Vagina (tissue), 2 donors: ENCODE measurements at regions not wholly inside any gene's neighbourhood (a gene's known extent, or its start where the extent isn't known, plus 50 kb on each side); places are given as distances from the start of the nearest gene placed in this dataset.

Source experiments
- DNase-seq, 2 donors: peaks; one replicate each; pipeline ENCODE4 v3.0.0-alpha.2; 2017; ENCODE audit errors: extremely low spot score in 2 of 2
- H3K27ac ChIP-seq: fragments of 200-600 bp; sonication (generic); one replicate; pipeline ENCODE4 v1.5.1; 2019
- H3K27me3 ChIP-seq: fragments of 200-600 bp; sonication (generic); one replicate; pipeline ENCODE4 v1.5.1; 2019
- H3K36me3 ChIP-seq, 2 donors: fragments of 200-600 bp; sonication (generic); one replicate each; pipeline ENCODE4 v1.5.1; 2017 to 2019
- H3K4me1 ChIP-seq: fragments of 200-600 bp; sonication (generic); one replicate; pipeline ENCODE4 v1.5.1; 2019
- H3K4me3 ChIP-seq, 2 donors: fragments of 200-600 bp; sonication (generic); 1 replicate in 1 of 2; 2 replicates in 1 of 2; pipeline ENCODE4 v1.5.1; 2016 to 2019
- H3K9me3 ChIP-seq: fragments of 200-600 bp; sonication (generic); one replicate; pipeline ENCODE4 v1.5.1; 2019
- POLR2A ChIP-seq, 2 donors: fragments of 450-650 bp; IDR thresholded peaks; one replicate each; pipeline ENCODE4 v1.6.1; 2017; ENCODE audit warnings: antibody characterized with exemption in 2 of 2, mild to moderate bottlenecking in 2 of 2, moderate library complexity in 2 of 2
- POLR2AphosphoS5 ChIP-seq, 2 donors: sonication (generic); formaldehyde crosslinking; IDR thresholded peaks; one replicate each; pipeline ENCODE4 v1.9.0; 2017; ENCODE audit warnings: antibody characterized with exemption in 2 of 2, mild to moderate bottlenecking in 2 of 2, low read depth in 1 of 2; ENCODE audit not compliant: insufficient read depth in 1 of 2
- intact Hi-C: fragments of 100-400 bp; cut with DNase I; formaldehyde crosslinking; loops from one replicate; pipeline ENCODE4 v1.15.1; 2023
- TF ChIP-seq, protein P1 (sequence below), 3 experiments: fragments of 450-650 bp in 2 of 3; fragments of 200-600 bp in 1 of 3; sonication (generic) in 1 of 3; IDR thresholded peaks; one replicate each; pipeline ENCODE4 v1.5.1; 2017 to 2019; ENCODE audit warnings: antibody characterized with exemption in 3 of 3, mild to moderate bottlenecking in 2 of 3, moderate library complexity in 2 of 3

DNA sequence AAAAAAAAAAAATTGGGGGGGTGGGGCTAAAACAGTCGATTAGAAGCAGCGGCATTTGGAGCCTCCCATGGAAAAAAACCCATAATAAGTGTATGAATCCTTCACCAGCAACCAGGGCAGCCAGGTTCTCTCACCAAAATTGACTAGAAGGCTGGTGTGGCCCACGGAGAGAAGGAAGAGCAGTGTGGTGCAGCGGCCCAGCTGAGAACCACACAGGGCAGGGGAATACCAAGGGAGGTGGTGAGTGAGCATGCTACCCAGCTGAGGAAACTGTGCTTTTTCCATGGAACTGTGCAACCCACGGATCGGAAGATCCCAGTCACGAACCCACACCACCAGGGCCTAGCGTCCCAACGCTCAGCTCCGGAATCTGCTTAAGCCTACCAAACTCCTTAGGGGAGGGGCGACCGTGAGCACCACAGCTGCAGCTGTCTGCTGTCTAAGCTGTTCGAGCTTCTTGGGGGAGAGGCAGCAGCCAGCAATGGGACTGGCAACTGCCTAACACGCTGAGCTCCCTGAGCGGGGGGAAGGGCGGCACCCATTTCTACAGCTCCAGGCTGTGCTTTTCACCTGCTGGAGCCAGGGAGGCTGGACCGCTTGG lies 1037.2 kb upstream of the ACVR2A start:
- TF ChIP-seq POLR2AphosphoS5 (IDR thresholded peaks at IDR 0.05; ENCODE audit: insufficient read depth in 1 of 2, low read depth in 1 of 2) = no peak
- TF ChIP-seq, protein P1, sequence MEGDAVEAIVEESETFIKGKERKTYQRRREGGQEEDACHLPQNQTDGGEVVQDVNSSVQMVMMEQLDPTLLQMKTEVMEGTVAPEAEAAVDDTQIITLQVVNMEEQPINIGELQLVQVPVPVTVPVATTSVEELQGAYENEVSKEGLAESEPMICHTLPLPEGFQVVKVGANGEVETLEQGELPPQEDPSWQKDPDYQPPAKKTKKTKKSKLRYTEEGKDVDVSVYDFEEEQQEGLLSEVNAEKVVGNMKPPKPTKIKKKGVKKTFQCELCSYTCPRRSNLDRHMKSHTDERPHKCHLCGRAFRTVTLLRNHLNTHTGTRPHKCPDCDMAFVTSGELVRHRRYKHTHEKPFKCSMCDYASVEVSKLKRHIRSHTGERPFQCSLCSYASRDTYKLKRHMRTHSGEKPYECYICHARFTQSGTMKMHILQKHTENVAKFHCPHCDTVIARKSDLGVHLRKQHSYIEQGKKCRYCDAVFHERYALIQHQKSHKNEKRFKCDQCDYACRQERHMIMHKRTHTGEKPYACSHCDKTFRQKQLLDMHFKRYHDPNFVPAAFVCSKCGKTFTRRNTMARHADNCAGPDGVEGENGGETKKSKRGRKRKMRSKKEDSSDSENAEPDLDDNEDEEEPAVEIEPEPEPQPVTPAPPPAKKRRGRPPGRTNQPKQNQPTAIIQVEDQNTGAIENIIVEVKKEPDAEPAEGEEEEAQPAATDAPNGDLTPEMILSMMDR (IDR thresholded peaks at IDR 0.05) = no peak
- no peak for TF ChIP-seq POLR2A (IDR thresholded peaks at IDR 0.05)
- DNase-seq = no peak

DNA sequence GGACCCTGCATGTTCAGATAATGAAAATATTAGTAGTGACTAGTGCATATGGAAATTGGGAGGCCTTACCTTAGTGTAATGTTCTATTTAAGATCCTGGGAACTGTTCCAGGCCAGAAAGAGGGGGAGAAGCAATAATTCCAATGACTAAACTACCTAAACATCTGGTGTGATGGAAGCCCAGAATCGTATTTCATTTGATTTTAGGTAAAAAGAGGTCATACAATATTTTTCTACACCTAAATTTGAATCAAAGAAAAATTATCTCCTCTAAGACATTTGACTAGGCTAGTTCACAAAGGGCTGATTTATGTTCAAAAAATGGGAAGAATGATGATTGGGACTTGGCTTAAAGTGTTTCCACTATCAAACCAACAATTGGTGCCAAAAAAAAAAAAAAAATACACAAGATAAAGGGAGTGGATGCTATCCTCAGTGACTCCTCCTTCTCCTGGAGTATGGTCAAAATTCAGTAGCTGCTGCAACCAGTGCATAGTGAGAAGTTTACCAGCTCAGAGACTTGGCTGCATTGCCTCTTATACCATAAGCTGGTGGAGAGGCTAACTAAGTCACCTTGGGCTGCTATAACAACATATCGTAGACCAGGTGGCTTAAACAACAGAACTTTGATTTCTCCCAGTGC lies 1038.3 kb upstream of the ACVR2A start:
- Histone ChIP-seq H3K4me3 (no peak overlapping the region), H3K9me3 (no peaks in the 10 kb centered on the region), H3K27ac (no peak overlapping the region), H3K4me1 (no peaks in the 10 kb centered on the region), H3K36me3 (no peaks in the 10 kb centered on the region), H3K27me3 (no peaks in the 10 kb centered on the region)
- no peak for DNase-seq
- intact Hi-C loops = no loop called here
- TF ChIP-seq POLR2AphosphoS5 (IDR thresholded peaks at IDR 0.05; ENCODE audit: insufficient read depth in 1 of 2, low read depth in 1 of 2) (no peak), POLR2A (IDR thresholded peaks at IDR 0.05) (no peak)
- TF ChIP-seq, protein P1 (IDR thresholded peaks at IDR 0.05) = no peak

More for the DNA sequence above, 1037.2 kb upstream of the ACVR2A start:
- no peaks in the 10 kb centered on the region for H3K4me1 ChIP-seq
- no peaks in the 10 kb centered on the region for H3K9me3 ChIP-seq
- H3K27me3 ChIP-seq = no peaks in the 10 kb centered on the region
- no peak overlapping the region for H3K27ac ChIP-seq
- intact Hi-C loops = no loop called here
- no peaks in the 10 kb centered on the region for H3K36me3 ChIP-seq
- no peak overlapping the region for H3K4me3 ChIP-seq

DNA sequence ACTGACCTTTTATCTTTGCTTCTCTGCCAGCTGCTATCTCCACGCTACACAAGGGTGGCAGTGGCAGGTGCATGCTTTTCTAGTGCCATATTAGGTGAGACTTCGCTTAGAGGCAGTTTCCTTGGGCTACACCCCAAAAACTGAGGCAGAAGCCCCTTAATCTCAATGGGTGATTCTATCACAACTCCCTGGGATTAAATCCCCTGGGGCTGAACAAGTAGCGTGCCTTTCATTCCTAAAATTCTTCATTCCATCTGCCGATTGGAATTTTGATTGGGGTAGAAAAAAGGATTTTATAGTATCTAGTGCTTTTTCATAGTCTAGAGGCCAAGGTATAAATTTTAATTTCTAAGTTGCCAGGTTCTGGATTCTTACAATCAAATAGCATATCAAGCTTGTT lies 1040.5 kb upstream of the ACVR2A start:
- no peak overlapping the region for H3K4me3 ChIP-seq
- no peak for DNase-seq
- H3K9me3 ChIP-seq = no peaks in the 10 kb centered on the region
- TF ChIP-seq POLR2AphosphoS5 (IDR thresholded peaks at IDR 0.05; ENCODE audit: insufficient read depth in 1 of 2, low read depth in 1 of 2) = no peak
- TF ChIP-seq POLR2A (IDR thresholded peaks at IDR 0.05) = no peak
- TF ChIP-seq, protein P1 (IDR thresholded peaks at IDR 0.05) = no peak
- H3K27ac ChIP-seq = no peak overlapping the region
- H3K4me1 ChIP-seq = no peaks in the 10 kb centered on the region
- intact Hi-C loops = no loop called here
- no peaks in the 10 kb centered on the region for H3K27me3 ChIP-seq
- H3K36me3 ChIP-seq = no peaks in the 10 kb centered on the region

DNA sequence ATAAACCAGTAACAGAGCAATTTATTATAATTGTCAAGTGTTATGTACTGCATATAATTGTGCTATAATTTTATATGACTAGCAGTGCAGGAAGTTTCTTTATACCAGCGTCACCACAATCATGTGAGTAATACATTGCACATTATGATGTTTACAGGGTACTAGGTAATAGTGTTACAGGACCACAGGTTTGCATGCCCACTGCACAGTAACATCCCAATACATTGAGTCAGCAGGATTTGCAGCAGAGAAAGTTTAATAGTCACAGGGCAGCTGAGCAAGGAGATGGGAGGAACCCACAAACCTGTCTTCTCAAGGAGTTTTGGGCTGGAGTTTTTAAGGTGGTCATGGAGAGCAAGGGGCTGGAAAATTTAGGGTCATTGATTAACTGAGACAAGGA lies 1042.9 kb upstream of the ACVR2A start:
- intact Hi-C loops = no loop called here
- no peak overlapping the region for H3K4me3 ChIP-seq
- no peaks in the 10 kb centered on the region for H3K9me3 ChIP-seq
- no peaks in the 10 kb centered on the region for H3K27me3 ChIP-seq
- no peaks in the 10 kb centered on the region for H3K4me1 ChIP-seq
- H3K27ac ChIP-seq = no peak overlapping the region
- no peaks in the 10 kb centered on the region for H3K36me3 ChIP-seq
- DNase-seq = no peak
- TF ChIP-seq POLR2A (IDR thresholded peaks at IDR 0.05) (no peak), POLR2AphosphoS5 (IDR thresholded peaks at IDR 0.05; ENCODE audit: insufficient read depth in 1 of 2, low read depth in 1 of 2) (no peak)
- TF ChIP-seq, protein P1 (IDR thresholded peaks at IDR 0.05) = no peak

DNA sequence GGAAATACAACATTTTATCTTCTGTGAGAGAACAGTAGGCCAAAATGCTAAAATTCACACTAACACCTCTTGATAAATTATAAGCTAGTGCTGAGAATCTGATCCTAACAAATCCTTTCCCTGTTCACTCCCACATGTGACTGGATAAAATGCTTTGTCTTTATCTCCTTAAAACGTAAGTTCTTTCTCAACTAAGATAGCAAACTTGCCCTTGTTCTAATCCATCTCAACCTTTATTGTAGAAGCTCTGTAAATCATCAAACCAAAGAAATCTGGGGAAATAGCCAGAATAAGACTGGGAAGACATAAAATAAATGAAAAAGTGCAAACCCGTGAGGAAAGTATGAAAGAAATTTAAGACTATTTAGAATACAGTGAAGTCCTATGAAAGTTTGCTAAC lies 1058.4 kb upstream of the ACVR2A start:
- no peaks in the 10 kb centered on the region for H3K4me1 ChIP-seq
- H3K9me3 ChIP-seq = no peaks in the 10 kb centered on the region
- H3K4me3 ChIP-seq = no peak overlapping the region
- intact Hi-C loops = no loop called here
- TF ChIP-seq, protein P1 (IDR thresholded peaks at IDR 0.05) = no peak
- TF ChIP-seq POLR2AphosphoS5 (IDR thresholded peaks at IDR 0.05; ENCODE audit: insufficient read depth in 1 of 2, low read depth in 1 of 2) (no peak), POLR2A (IDR thresholded peaks at IDR 0.05) (no peak)
- DNase-seq = no peak
- H3K27ac ChIP-seq = no peak overlapping the region
- no peaks in the 10 kb centered on the region for H3K36me3 ChIP-seq
- H3K27me3 ChIP-seq = no peaks in the 10 kb centered on the region
